ENCODE measurements at regions not wholly inside any gene's neighbourhood (a gene's known extent, or its start where the extent isn't known, plus 50 kb on each side); places are given as distances from the start of the nearest gene placed in this dataset.

- no peak overlapping the region for H3K4me3 ChIP-seq (ENCODE audit: low read length)
- DNase-seq (ENCODE audit: low read depth) = no peak
- TF ChIP-seq CTCF (conservative IDR thresholded peaks at IDR 0.05; ENCODE audit: low read length) = no peak
Measured at GRCh38 chr2:19846567-19846966, 55.2 kb downstream of the TTC32 start.

- no peak for TF ChIP-seq CTCF (conservative IDR thresholded peaks at IDR 0.05; ENCODE audit: low read length)
- DNase-seq (ENCODE audit: low read depth) = no peak
- H3K4me3 ChIP-seq (ENCODE audit: low read length) = no peak overlapping the region
Measured at GRCh38 chr2:19846030-19846429, 55.8 kb downstream of the TTC32 start.

GRCh38 chr2:19845323-19845920 is 56.4 kb downstream of the TTC32 start:
- no peak for DNase-seq (ENCODE audit: low read depth)
- no peak overlapping the region for H3K4me3 ChIP-seq (ENCODE audit: low read length)
- no peak for TF ChIP-seq CTCF (conservative IDR thresholded peaks at IDR 0.05; ENCODE audit: low read length)

- no peak overlapping the region for H3K4me3 ChIP-seq (ENCODE audit: low read length)
- DNase-seq (ENCODE audit: low read depth) = no peak
- TF ChIP-seq CTCF (conservative IDR thresholded peaks at IDR 0.05; ENCODE audit: low read length) = no peak
Measured at GRCh38 chr2:19844750-19845149, 57.0 kb downstream of the TTC32 start.

GRCh38 chr2:19843992-19844515 is 57.7 kb downstream of the TTC32 start:
- no peak for TF ChIP-seq CTCF (conservative IDR thresholded peaks at IDR 0.05; ENCODE audit: low read length)
- DNase-seq (ENCODE audit: low read depth) = no peak
- H3K4me3 ChIP-seq (ENCODE audit: low read length) = no peak overlapping the region

- no peak for TF ChIP-seq CTCF (conservative IDR thresholded peaks at IDR 0.05; ENCODE audit: low read length)
- no peak for DNase-seq (ENCODE audit: low read depth)
- no peak overlapping the region for H3K4me3 ChIP-seq (ENCODE audit: low read length)
Measured at GRCh38 chr2:19841918-19842693, 59.7 kb downstream of the TTC32 start.

- H3K4me3 ChIP-seq (ENCODE audit: low read length) = no peak overlapping the region
- DNase-seq (ENCODE audit: low read depth) = no peak
- TF ChIP-seq CTCF (conservative IDR thresholded peaks at IDR 0.05; ENCODE audit: low read length) = no peak
Measured at GRCh38 chr2:19839438-19839837, 62.3 kb downstream of the TTC32 start.
